ENCODE measurements at regions not wholly inside any gene's neighbourhood (a gene's known extent, or its start where the extent isn't known, plus 50 kb on each side); places are given as distances from the start of the nearest gene placed in this dataset.

DNA sequence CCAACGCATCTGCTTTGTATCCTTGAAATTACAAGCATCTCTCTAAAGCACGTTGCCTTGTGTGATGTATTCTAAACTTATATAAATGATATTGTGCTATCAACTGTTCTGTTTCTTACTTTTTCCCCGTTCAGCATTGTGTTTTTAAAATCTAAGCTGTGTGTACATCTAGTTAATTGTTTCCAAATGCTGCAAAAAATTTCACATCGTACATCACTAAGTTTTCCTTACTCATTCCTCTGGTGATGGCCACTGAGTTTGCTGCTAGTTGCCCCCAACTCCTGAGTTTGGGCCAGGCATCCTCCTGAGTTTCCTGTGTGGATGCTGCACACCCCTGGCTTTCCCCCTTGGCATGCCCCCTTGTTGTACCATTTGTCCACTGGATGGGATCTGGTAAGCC, 139.7 kb downstream of the MYCN start (continued):
- no peak for TF ChIP-seq ZNF624 (tag by site-specific recombination; IDR thresholded peaks at IDR 0.05)

- no peak for TF ChIP-seq ZNF514 (tag by site-specific recombination; IDR thresholded peaks at IDR 0.05)
- TF ChIP-seq ZNF404 (tag by site-specific recombination; IDR thresholded peaks at IDR 0.05): no peak
- no peak for TF ChIP-seq ZNF223 (tag by site-specific recombination; IDR thresholded peaks at IDR 0.05)
- TF ChIP-seq HIC1 (tag by site-specific recombination; IDR thresholded peaks at IDR 0.05): no peak
- no peak for TF ChIP-seq ZBTB17 (tag by site-specific recombination; IDR thresholded peaks at IDR 0.05)
- TF ChIP-seq MEIS1 (CRISPR knock-in tag; IDR thresholded peaks at IDR 0.05; ENCODE audit: borderline replicate concordance): no peak
- TF ChIP-seq GFI1B (tag by site-specific recombination; IDR thresholded peaks at IDR 0.05): no peak
- no peak for TF ChIP-seq ZNF639 (tag by site-specific recombination; IDR thresholded peaks at IDR 0.05)
- TF ChIP-seq ZNF16 (tag by site-specific recombination; IDR thresholded peaks at IDR 0.05; ENCODE audit: low read depth): no peak
- no peak for TF ChIP-seq SCRT2 (tag by site-specific recombination; IDR thresholded peaks at IDR 0.05)
- H3K36me3 ChIP-seq (ENCODE audit: control insufficient read depth in 2 of 2, insufficient read depth in 1 of 2, low read length in 2 of 2): no peaks in the 10 kb centered on the region
- no peak overlapping the region for H3K4me3 ChIP-seq (ENCODE audit: low read depth, low read length)
- no peak overlapping the region for H3K27ac ChIP-seq (ENCODE audit: extremely low read depth, low read depth, low read length)
- POLR2A ChIA-PET: interaction anchor here (1.1 kb wide), 1 partner anchor 376 kb away, joined by 4 read pairs; no protein-coding TSS in a partner anchor
- H3K4me1 ChIP-seq (ENCODE audit: control insufficient read depth, insufficient read depth, low read length): no peaks in the 10 kb centered on the region
- H3K9me3 ChIP-seq (ENCODE audit: control insufficient read depth, insufficient read depth, low read depth, low read length): no peaks in the 10 kb centered on the region
- CTCF ChIA-PET: interaction anchor here (0.6 to 1.1 kb wide), 2 partner anchors 530 to 574 kb away, joined by 3 to 5 read pairs; no protein-coding TSS in a partner anchor
These were observed 139.3 kb downstream of the MYCN start for GRCh38 chr2:16079637-16080036.

DNA sequence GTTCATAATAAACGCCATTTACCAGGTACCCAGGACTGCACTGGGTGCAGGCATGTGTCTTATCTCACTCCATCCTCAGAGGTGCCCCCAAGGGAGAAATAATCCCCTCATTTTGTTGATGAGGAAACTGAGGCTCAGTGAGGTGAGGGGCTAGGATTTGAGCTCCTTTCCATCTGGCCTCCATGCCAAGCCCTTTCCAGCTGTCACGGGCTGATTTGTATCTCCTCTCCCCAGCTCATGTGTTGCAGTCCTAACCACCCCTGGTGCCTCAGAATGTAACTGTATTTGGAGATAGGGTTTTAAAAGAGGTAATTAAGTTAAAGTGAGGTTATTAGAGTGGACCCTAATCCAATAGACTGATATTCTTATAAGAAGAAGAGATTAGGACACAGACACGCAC, 137.3 kb downstream of the MYCN start:
- Histone ChIP-seq H3K4me1 (ENCODE audit: control insufficient read depth, insufficient read depth, low read length) (no peaks in the 10 kb centered on the region), H3K36me3 (ENCODE audit: control insufficient read depth in 2 of 2, insufficient read depth in 1 of 2, low read length in 2 of 2) (no peaks in the 10 kb centered on the region), H3K27ac (ENCODE audit: extremely low read depth, low read depth, low read length) (no peak overlapping the region), H3K9me3 (ENCODE audit: control insufficient read depth, insufficient read depth, low read depth, low read length) (no peaks in the 10 kb centered on the region), H3K4me3 (ENCODE audit: low read depth, low read length) (no peak overlapping the region)
- ChIA-PET POLR2A (no interaction called here), CTCF (no interaction called here)
- TF ChIP-seq, protein P1, sequence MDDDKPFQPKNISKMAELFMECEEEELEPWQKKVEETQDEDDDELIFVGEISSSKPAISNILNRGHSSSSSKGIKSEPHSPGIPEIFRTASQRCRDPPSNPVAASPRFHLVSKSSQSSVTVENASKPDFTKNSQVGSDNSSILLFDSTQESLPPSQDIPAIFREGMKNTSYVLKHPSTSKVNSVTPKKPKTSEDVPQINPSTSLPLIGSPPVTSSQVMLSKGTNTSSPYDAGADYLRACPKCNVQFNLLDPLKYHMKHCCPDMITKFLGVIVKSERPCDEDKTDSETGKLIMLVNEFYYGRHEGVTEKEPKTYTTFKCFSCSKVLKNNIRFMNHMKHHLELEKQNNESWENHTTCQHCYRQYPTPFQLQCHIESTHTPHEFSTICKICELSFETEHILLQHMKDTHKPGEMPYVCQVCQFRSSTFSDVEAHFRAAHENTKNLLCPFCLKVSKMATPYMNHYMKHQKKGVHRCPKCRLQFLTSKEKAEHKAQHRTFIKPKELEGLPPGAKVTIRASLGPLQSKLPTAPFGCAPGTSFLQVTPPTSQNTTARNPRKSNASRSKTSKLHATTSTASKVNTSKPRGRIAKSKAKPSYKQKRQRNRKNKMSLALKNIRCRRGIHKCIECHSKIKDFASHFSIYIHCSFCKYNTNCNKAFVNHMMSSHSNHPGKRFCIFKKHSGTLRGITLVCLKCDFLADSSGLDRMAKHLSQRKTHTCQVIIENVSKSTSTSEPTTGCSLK (tag by site-specific recombination; IDR thresholded peaks at IDR 0.05): no peak
- TF ChIP-seq HIC1 (tag by site-specific recombination; IDR thresholded peaks at IDR 0.05) (no peak), ZNF366 (tag by site-specific recombination; conservative IDR thresholded peaks at IDR 0.05) (no peak), HOXD13 (CRISPR knock-in tag; IDR thresholded peaks at IDR 0.05; ENCODE audit: borderline replicate concordance) (no peak), ZNF37A (tag by site-specific recombination; IDR thresholded peaks at IDR 0.05) (no peak), ZNF621 (tag by site-specific recombination; IDR thresholded peaks at IDR 0.05) (no peak), PBX3 (CRISPR knock-in tag; IDR thresholded peaks at IDR 0.05) (no peak), SP7 (tag by site-specific recombination; IDR thresholded peaks at IDR 0.05) (no peak)
- TF ChIP-seq, protein P2, sequence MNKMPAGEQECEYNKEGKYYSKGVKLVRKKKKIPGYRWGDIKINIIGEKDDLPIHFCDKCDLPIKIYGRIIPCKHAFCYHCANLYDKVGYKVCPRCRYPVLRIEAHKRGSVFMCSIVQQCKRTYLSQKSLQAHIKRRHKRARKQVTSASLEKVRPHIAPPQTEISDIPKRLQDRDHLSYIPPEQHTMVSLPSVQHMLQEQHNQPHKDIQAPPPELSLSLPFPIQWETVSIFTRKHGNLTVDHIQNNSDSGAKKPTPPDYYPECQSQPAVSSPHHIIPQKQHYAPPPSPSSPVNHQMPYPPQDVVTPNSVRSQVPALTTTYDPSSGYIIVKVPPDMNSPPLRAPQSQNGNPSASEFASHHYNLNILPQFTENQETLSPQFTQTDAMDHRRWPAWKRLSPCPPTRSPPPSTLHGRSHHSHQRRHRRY (tag by site-specific recombination; IDR thresholded peaks at IDR 0.05): no peak
- TF ChIP-seq, protein P3, sequence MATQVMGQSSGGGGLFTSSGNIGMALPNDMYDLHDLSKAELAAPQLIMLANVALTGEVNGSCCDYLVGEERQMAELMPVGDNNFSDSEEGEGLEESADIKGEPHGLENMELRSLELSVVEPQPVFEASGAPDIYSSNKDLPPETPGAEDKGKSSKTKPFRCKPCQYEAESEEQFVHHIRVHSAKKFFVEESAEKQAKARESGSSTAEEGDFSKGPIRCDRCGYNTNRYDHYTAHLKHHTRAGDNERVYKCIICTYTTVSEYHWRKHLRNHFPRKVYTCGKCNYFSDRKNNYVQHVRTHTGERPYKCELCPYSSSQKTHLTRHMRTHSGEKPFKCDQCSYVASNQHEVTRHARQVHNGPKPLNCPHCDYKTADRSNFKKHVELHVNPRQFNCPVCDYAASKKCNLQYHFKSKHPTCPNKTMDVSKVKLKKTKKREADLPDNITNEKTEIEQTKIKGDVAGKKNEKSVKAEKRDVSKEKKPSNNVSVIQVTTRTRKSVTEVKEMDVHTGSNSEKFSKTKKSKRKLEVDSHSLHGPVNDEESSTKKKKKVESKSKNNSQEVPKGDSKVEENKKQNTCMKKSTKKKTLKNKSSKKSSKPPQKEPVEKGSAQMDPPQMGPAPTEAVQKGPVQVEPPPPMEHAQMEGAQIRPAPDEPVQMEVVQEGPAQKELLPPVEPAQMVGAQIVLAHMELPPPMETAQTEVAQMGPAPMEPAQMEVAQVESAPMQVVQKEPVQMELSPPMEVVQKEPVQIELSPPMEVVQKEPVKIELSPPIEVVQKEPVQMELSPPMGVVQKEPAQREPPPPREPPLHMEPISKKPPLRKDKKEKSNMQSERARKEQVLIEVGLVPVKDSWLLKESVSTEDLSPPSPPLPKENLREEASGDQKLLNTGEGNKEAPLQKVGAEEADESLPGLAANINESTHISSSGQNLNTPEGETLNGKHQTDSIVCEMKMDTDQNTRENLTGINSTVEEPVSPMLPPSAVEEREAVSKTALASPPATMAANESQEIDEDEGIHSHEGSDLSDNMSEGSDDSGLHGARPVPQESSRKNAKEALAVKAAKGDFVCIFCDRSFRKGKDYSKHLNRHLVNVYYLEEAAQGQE (tag by site-specific recombination; IDR thresholded peaks at IDR 0.05): no peak
